ENCODE measurements at regions not wholly inside any gene's neighbourhood (a gene's known extent, or its start where the extent isn't known, plus 50 kb on each side); places are given as distances from the start of the nearest gene placed in this dataset.

DNA sequence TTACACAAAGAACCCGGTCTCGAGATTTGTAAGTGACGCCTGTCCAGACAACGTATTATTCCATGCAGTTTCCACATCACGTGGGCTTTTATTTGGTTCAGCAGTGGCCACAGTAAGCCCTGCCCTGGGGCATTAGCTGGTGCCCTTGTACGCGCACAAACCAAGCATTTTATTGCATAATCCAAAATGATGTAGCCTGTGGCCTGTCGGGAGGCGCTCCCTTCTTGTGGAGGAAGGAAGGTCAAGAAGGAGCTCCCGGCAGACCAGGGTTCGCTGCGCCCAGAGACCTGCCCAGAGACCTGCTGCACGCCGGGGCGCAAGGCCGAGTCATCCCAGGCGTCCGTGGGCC, 179.6 kb upstream of the ALKAL2 start:
- ChIA-PET CTCF (no interaction called here), POLR2A (no interaction called here)
- FAIRE-seq = no peak
- no peak for DNase-seq (ENCODE audit: low read depth, low spot score)
- no peak for TF ChIP-seq JUN (IDR thresholded peaks at IDR 0.05; ENCODE audit: borderline replicate concordance, insufficient read depth, insufficient read length, low read depth)
- TF ChIP-seq POLR2A (IDR thresholded peaks at IDR 0.05; ENCODE audit: low read depth, low read length) = no peak
- TF ChIP-seq POLR2AphosphoS5 (IDR thresholded peaks at IDR 0.05; ENCODE audit: insufficient read depth, low read depth, low read length) = no peak
- TF ChIP-seq EZH2 (IDR thresholded peaks at IDR 0.05; ENCODE audit: borderline replicate concordance, low read depth, low read length, severe bottlenecking) = no peak
- no peak for TF ChIP-seq CTCF (IDR thresholded peaks at IDR 0.05; ENCODE audit: extremely low read depth in 1 of 2, insufficient read depth in 1 of 2, low read depth in 1 of 2, low read length in 2 of 2)
- TF ChIP-seq FOS (IDR thresholded peaks at IDR 0.05; ENCODE audit: borderline replicate concordance, insufficient read depth, low read length) = no peak
- no peak for TF ChIP-seq MYC (IDR thresholded peaks at IDR 0.05; ENCODE audit: low read depth, low read length)
- TF ChIP-seq, protein P1, sequence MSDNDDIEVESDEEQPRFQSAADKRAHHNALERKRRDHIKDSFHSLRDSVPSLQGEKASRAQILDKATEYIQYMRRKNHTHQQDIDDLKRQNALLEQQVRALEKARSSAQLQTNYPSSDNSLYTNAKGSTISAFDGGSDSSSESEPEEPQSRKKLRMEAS (IDR thresholded peaks at IDR 0.05; ENCODE audit: insufficient read depth, insufficient read length) = no peak
- TF ChIP-seq GATA2 (IDR thresholded peaks at IDR 0.05; ENCODE audit: insufficient read depth, insufficient read length, low read depth, low read length) = no peak
- Histone ChIP-seq H3K4me3 (replicated peaks in 1 of 3; ENCODE audit: insufficient read depth in 1 of 3, low read depth in 1 of 3, low read length in 3 of 3) (no peak overlapping the region), H3K9me1 (replicated peaks; ENCODE audit: control insufficient read depth, extremely low read depth, insufficient read depth, low read length) (no peaks in the 10 kb centered on the region), H3K27me3 (ENCODE audit: control insufficient read depth in 2 of 2, insufficient read depth in 2 of 2, low read length in 2 of 2) (no peaks in the 10 kb centered on the region), H3K79me2 (ENCODE audit: control insufficient read depth, insufficient read depth, low read length) (no peaks in the 10 kb centered on the region), H3K4me1 (ENCODE audit: control insufficient read depth, extremely low read depth, insufficient read depth, low read length) (no peaks in the 10 kb centered on the region), H3K4me2 (ENCODE audit: insufficient read depth, low read length) (no peak overlapping the region), H3K9ac (replicated peaks; ENCODE audit: extremely low read depth, insufficient read depth, low read length) (no peak overlapping the region), H4K20me1 (replicated peaks; ENCODE audit: control insufficient read depth, extremely low read depth, insufficient read depth, low read length) (no peaks in the 10 kb centered on the region), H2AFZ (ENCODE audit: low read depth, low read length) (no peak overlapping the region), H3K9me3 (replicated peaks; ENCODE audit: control insufficient read depth, insufficient read depth, low read length) (peaks cover 4% of the 10 kb centered on the region), H3K36me3 (ENCODE audit: control insufficient read depth in 2 of 2, extremely low read depth in 1 of 2, insufficient read depth in 2 of 2, low read length in 2 of 2) (no peaks in the 10 kb centered on the region), H3K27ac (ENCODE audit: insufficient read depth, low read depth, low read length) (no peak overlapping the region)
- dilution Hi-C loops (cut with MboI; ENCODE audit: extremely low pct_ligation_motif_present, low sequenced_read_pairs) = no loop called here
- BruUV-seq (replicated peaks) = no TSS peak
- intact Hi-C loops (cut with micrococcal nuclease) = no loop called here

All from endothelial cell of umbilical vein (primary cell).